SKM-1 treated with dmso at 0.1 percent for 144 hours (cell line): ENCODE measurements at regions not wholly inside any gene's neighbourhood (a gene's known extent, or its start where the extent isn't known, plus 50 kb on each side); places are given as distances from the start of the nearest gene placed in this dataset.

Experiments used
- DNase-seq: peaks from one replicate; lab custom pipeline; 2025; ENCODE audit not compliant: unreplicated experiment; lab: John Stamatoyannopoulos, UW

- DNase-seq: no peak
Observed at GRCh38 chr12:126147321-126147720, 1082.1 kb downstream of the AACS start.

- DNase-seq: no peak
Observed at GRCh38 chr12:126156806-126157574, 1091.8 kb downstream of the AACS start.

- DNase-seq: no peak
Observed at GRCh38 chr12:126157575-126157966, 1092.3 kb downstream of the AACS start.

GRCh38 chr12:126159139-126159538 is 1093.9 kb downstream of the AACS start:
- no peak for DNase-seq

- DNase-seq: no peak
Observed at GRCh38 chr12:126160912-126161311, 1095.7 kb downstream of the AACS start.

GRCh38 chr12:126163984-126164383 is 1098.7 kb downstream of the AACS start:
- DNase-seq: no peak

GRCh38 chr12:126171937-126172559 is 1106.8 kb downstream of the AACS start:
- DNase-seq: no peak

GRCh38 chr12:126182619-126183236 is 1117.5 kb downstream of the AACS start:
- DNase-seq: no peak

- no peak for DNase-seq
Observed at GRCh38 chr12:126185025-126185424, 1119.8 kb downstream of the AACS start.

GRCh38 chr12:126189856-126190255 is 1124.6 kb downstream of the AACS start:
- DNase-seq: no peak

GRCh38 chr12:126191031-126191891 is 1126.0 kb downstream of the AACS start:
- no peak for DNase-seq

- no peak for DNase-seq
Observed at GRCh38 chr12:126191949-126192348, 1126.7 kb downstream of the AACS start.

GRCh38 chr12:126193190-126193589 is 1128.0 kb downstream of the AACS start:
- DNase-seq: no peak

- no peak for DNase-seq
Observed at GRCh38 chr12:126196263-126196662, 1131.0 kb downstream of the AACS start.

- DNase-seq: no peak
Observed at GRCh38 chr12:126198516-126198915, 1133.3 kb downstream of the AACS start.

- no peak for DNase-seq
Observed at GRCh38 chr12:126198966-126199692, 1133.9 kb downstream of the AACS start.

GRCh38 chr12:126201981-126202537 is 1136.8 kb downstream of the AACS start:
- no peak for DNase-seq

GRCh38 chr12:126204326-126204725 is 1139.1 kb downstream of the AACS start:
- no peak for DNase-seq

- DNase-seq: no peak
Observed at GRCh38 chr12:126210026-126210425, 1144.8 kb downstream of the AACS start.

GRCh38 chr12:126210448-126210847 is 1145.2 kb downstream of the AACS start:
- DNase-seq: no peak
